ENCODE measurements at regions not wholly inside any gene's neighbourhood (a gene's known extent, or its start where the extent isn't known, plus 50 kb on each side); places are given as distances from the start of the nearest gene placed in this dataset.

GRCh38 chr16:82248677-82249076 lies 78.7 kb upstream of the MPHOSPH6 start:
- TF ChIP-seq, protein P1, sequence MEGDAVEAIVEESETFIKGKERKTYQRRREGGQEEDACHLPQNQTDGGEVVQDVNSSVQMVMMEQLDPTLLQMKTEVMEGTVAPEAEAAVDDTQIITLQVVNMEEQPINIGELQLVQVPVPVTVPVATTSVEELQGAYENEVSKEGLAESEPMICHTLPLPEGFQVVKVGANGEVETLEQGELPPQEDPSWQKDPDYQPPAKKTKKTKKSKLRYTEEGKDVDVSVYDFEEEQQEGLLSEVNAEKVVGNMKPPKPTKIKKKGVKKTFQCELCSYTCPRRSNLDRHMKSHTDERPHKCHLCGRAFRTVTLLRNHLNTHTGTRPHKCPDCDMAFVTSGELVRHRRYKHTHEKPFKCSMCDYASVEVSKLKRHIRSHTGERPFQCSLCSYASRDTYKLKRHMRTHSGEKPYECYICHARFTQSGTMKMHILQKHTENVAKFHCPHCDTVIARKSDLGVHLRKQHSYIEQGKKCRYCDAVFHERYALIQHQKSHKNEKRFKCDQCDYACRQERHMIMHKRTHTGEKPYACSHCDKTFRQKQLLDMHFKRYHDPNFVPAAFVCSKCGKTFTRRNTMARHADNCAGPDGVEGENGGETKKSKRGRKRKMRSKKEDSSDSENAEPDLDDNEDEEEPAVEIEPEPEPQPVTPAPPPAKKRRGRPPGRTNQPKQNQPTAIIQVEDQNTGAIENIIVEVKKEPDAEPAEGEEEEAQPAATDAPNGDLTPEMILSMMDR (IDR thresholded peaks at IDR 0.05) = no peak
- no peak for TF ChIP-seq POLR2AphosphoS5 (IDR thresholded peaks at IDR 0.05; ENCODE audit: low read depth, low read length)
